Activated naive CD4-positive, alpha-beta T cell treated with anti-CD3 and anti-CD28 coated beads, Interleukin-2, amount 10 ng/mL, durations not matched to agents 7 days and 5 days (primary cell): ENCODE measurements at regions not wholly inside any gene's neighbourhood (a gene's known extent, or its start where the extent isn't known, plus 50 kb on each side); places are given as distances from the start of the nearest gene placed in this dataset.
A peak's percentile ranks its signal among the peaks of the same experiment; 100 is the strongest.
"Not testable (repeated sequence)": the region's sequence is repeated elsewhere in the genome, so short reads cannot be mapped to it uniquely, and the experiment has no call there.

Experiments
- CTCF ChIA-PET: fragments of 350-600 bp; sonication (Branson Sonifier 250); formaldehyde crosslinking; loops from one replicate; lab custom pipeline; 2021; ENCODE audit warnings: antibody characterized with exemption; lab: Charles Lee
- DNase-seq: peaks from one replicate; pipeline ENCODE4 v3.0.0-alpha.2; 2020
- H3K27ac Mint-ChIP-seq: one replicate; pipeline ENCODE4 v1.8.0; 2021; ENCODE audit warnings: mild to moderate bottlenecking, moderate library complexity, mixed read lengths
- H3K27me3 Mint-ChIP-seq: one replicate; pipeline ENCODE4 v1.8.0; 2021; ENCODE audit warnings: mild to moderate bottlenecking, mixed read lengths
- H3K36me3 Mint-ChIP-seq: one replicate; pipeline ENCODE4 v1.8.0; 2021; ENCODE audit warnings: mixed read lengths
- H3K4me1 Mint-ChIP-seq: one replicate; pipeline ENCODE4 v1.8.0; 2021; ENCODE audit warnings: mixed read lengths
- H3K4me3 Mint-ChIP-seq: one replicate; pipeline ENCODE4 v1.8.0; 2021; ENCODE audit warnings: mild to moderate bottlenecking, moderate library complexity, mixed read lengths
- H3K9me3 Mint-ChIP-seq: one replicate; pipeline ENCODE4 v1.8.0; 2021; ENCODE audit warnings: mixed read lengths

DNA sequence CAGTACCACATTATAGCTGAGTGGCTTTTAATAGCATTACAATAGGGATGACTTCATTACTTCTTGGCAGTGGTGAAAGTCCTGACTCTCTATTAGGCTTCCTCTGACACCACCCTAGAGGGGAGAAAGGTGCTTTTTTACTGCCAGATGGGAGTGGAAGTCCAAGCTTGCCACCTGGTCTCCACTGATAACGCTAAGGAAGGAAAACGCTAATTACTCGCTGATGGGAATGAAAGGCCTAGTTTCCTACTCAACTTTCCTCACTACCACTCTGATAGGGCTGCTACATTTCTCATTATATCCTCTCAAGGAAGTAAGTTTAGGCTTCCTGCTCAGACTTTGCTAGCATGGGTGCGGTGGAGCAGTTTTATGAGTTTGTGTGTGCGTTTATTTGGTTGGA lies 62.3 kb upstream of the PAGE3 start:
- no peaks in the 10 kb centered on the region for H3K36me3 Mint-ChIP-seq
- H3K4me1 Mint-ChIP-seq, result no peaks in the 10 kb centered on the region
- peaks cover 2% of the 10 kb centered on the region for H3K9me3 Mint-ChIP-seq
- H3K27ac Mint-ChIP-seq, result no peak overlapping the region
- CTCF ChIA-PET, result no interaction called here
- no peaks in the 10 kb centered on the region for H3K27me3 Mint-ChIP-seq
- H3K4me3 Mint-ChIP-seq, result no peak overlapping the region
- DNase-seq, result no peak

DNA sequence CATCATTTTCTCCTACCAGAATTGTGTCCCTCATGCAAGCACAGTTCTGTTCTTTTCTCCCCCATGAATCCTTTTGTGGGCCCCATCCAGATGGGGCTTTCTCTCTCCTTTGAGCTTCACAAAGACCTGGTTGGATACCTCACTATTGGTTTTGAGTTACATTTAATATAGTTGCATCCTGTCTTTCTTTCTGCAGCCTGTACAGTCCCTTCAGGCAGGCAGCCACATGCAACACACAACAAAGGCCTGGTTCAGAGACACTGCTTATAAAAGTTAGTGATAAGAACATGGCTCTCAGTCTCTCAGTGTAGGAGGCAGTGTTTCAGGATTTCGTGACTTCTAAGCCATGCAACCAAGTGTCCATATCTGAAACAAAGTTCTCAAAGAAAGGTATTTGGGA lies 70.6 kb upstream of the PAGE3 start:
- no peak for DNase-seq
- Mint-ChIP-seq H3K4me3 (no peak overlapping the region), H3K27ac (no peak overlapping the region), H3K9me3 (no peaks in the 10 kb centered on the region), H3K27me3 (no peaks in the 10 kb centered on the region), H3K36me3 (no peaks in the 10 kb centered on the region), H3K4me1 (peaks cover 7% of the 10 kb centered on the region)
- CTCF ChIA-PET, result no interaction called here

DNA sequence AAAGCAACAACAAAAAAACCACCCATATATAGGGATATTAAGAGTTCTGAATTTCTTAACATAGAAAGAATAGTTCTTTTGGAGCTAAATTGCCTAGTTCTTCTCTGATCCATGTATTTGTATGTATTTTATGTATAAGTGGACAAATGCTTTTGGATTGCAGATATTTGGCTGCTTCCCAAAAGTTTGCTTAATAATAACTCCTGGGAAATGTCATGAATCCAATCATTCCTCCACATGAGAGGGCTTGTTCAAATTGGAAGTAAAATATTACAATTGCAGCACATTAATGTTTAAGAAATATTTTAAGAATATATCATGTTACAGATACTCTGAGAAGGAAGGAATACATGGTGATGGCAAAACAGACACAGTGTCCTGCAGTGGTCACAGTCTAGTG lies 71.5 kb upstream of the PAGE3 start:
- H3K9me3 Mint-ChIP-seq, result no peaks in the 10 kb centered on the region
- no peaks in the 10 kb centered on the region for H3K27me3 Mint-ChIP-seq
- H3K36me3 Mint-ChIP-seq, result no peaks in the 10 kb centered on the region
- no peak overlapping the region for H3K4me3 Mint-ChIP-seq
- H3K27ac Mint-ChIP-seq, result no peak overlapping the region
- peaks cover 10% of the 10 kb centered on the region for H3K4me1 Mint-ChIP-seq
- DNase-seq, result no peak
- CTCF ChIA-PET, result no interaction called here

DNA sequence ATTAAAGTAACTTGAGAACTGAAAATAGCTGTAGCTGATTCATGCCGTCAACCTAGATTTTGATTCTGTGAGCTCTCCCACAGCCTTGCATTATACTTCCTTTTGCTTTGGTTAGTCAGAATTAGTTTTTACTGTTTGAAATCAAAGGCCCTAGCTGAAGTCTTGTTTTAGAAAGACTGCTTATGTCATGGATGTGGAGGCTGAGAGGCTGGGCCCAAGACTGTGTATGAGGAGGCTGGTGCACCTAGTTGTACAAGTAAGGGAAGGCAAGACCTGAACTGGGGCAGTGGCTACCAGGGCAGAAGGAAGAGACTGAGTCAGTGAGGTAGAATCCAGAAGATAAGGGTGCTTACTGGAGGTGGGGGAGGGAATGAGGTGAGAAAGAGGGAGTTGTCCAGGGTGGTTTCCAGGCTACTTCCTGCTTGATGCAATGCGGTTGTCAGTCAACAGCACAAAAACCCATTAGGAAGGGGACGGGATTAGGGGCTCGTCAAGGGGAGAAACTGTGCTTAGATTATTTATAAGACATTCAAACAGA lies 76.2 kb upstream of the PAGE3 start:
- no peak overlapping the region for H3K27ac Mint-ChIP-seq
- peaks cover 22% of the 10 kb centered on the region for H3K4me1 Mint-ChIP-seq
- no peak overlapping the region for H3K4me3 Mint-ChIP-seq
- H3K9me3 Mint-ChIP-seq, result no peaks in the 10 kb centered on the region
- H3K27me3 Mint-ChIP-seq, result no peaks in the 10 kb centered on the region
- no peaks in the 10 kb centered on the region for H3K36me3 Mint-ChIP-seq
- no peak for DNase-seq
- CTCF ChIA-PET, result interaction anchor here (0.5 kb wide), 1 partner anchor 16 kb away, joined by 3 read pairs; no protein-coding TSS in a partner anchor

DNA sequence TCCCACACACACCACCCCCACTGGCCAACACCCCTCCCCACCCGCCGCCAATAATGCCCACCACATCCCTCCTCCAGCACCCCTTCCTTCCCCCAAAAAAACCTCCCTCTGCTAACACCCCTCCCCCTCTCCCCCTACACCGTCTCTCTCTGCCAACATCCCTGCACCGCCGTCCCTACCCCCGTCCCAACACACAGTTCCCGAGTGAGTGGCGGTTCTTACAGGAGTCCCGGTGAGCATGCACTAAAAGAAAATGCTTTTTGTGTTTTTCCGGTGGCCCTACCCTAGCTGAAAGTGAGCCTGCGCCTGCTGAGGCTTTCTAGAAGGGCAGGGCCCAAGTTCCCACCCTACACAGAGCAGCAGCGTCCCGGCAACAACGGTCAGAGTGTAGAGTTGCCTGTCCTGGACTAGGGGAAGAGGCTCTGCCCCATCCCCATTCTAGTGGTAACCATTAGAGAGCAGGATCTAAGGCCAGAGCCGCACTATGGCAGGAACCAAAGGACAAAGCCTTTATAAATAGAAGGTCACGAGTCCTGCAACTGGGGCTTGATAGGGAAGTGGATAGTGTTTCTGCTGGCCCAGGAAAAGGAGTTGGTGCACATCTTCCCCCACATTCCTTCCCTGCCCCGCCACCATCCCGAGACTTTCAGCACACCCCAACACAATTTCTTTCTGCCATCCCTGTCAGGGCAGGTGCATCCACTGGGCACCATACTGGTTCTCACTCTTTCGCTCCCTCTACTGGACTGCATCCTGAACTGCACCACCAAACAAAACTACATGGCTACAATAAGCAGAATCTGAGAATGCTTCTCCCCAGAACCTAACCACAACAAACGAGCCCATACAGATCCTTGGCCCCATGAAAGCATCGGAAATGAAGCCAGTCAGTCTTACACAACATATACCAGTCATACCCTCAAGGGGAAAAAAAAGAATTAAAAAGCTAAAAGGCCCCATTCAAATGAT lies 78.1 kb upstream of the PAGE3 start:
- H3K4me1 Mint-ChIP-seq, result peaks cover 22% of the 10 kb centered on the region
- no peak overlapping the region for H3K4me3 Mint-ChIP-seq
- H3K27me3 Mint-ChIP-seq, result no peaks in the 10 kb centered on the region
- DNase-seq, result peak; percentile 68
- no peak overlapping the region for H3K27ac Mint-ChIP-seq
- H3K9me3 Mint-ChIP-seq, result no peaks in the 10 kb centered on the region
- CTCF ChIA-PET, result interaction anchor here (0.7 to 1.1 kb wide), 2 partner anchors 180 to 223 kb away, joined by 3 to 5 read pairs; no protein-coding TSS in a partner anchor
- H3K36me3 Mint-ChIP-seq, result no peaks in the 10 kb centered on the region

DNA sequence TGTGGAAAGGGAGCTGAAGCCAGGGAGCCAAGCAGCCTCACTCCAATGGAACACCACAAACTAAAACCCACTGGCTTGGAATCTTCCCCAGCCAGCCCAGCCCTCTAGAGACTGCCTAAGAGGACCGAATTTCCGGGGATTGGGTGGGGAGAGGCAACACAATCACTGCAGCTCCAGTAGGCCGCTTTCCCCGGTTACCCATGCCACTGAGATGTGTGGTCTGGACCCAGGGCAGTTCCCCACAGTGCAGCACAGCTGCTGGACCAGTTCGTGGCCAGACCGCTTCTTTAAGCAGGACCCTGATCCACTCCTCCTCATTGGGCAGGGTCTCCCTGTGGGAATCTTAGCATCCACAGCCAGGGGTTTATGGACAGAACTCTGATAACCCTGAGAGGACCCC lies 91.9 kb upstream of the PAGE3 start:
- CTCF ChIA-PET, result no interaction called here

DNA sequence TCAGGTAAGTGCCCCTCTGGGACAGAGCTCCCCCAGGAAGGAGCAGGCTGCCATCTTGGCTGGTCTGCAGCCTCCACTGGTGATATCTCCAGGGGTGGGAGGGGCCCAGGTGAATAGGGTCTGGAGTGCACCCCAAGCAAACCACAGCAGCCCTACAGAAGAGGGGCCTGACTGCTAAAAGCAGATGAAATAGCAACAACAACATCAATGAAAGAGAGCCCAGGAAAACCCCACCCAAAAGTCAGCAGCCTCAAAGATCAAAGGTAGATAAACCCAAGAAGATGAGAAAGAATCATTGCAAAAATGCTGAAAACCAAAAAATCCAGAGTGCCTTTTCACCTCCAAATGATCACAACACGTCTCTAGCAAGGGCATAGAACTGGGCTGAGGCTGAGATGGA lies 92.5 kb upstream of the PAGE3 start:
- no peak overlapping the region for H3K4me3 Mint-ChIP-seq
- CTCF ChIA-PET, result no interaction called here

More for the DNA sequence above, 91.9 kb upstream of the PAGE3 start:
- H3K4me1 Mint-ChIP-seq, result peaks cover 11% of the 10 kb centered on the region
- H3K27ac Mint-ChIP-seq, result no peak overlapping the region
- H3K27me3 Mint-ChIP-seq, result peaks cover 3% of the 10 kb centered on the region
- peaks cover 10% of the 10 kb centered on the region for H3K9me3 Mint-ChIP-seq
- peaks cover 8% of the 10 kb centered on the region for H3K36me3 Mint-ChIP-seq
- no peak for DNase-seq
- H3K4me3 Mint-ChIP-seq, result no peak overlapping the region

DNA sequence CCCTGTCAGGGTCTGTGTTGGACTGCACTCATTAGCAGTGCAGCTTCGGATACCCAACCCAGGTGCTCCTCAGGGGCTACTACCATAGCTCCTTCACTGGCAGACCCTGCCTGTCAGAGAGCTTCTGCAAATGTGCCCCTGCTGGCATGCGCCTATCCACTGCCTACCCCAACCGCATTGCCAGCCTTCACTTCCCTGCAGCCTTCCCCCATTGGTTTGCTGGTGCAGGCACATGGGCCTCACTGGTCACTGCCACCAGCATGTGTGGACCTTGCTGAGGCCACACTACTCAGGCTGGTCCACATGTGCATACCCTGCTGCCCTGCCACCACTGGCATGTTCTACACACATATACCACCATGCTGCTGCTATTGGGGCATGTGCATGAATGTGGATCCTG lies 72.5 kb upstream of the MAGEH1 start:
- DNase-seq, result no peak

More for the DNA sequence above, 92.5 kb upstream of the PAGE3 start:
- peak; percentile 22 for DNase-seq
- Mint-ChIP-seq H3K9me3 (peaks cover 10% of the 10 kb centered on the region), H3K4me1 (peaks cover 11% of the 10 kb centered on the region), H3K27me3 (no peaks in the 10 kb centered on the region), H3K36me3 (peaks cover 8% of the 10 kb centered on the region), H3K27ac (peak overlapping the region; percentile 80)

DNA sequence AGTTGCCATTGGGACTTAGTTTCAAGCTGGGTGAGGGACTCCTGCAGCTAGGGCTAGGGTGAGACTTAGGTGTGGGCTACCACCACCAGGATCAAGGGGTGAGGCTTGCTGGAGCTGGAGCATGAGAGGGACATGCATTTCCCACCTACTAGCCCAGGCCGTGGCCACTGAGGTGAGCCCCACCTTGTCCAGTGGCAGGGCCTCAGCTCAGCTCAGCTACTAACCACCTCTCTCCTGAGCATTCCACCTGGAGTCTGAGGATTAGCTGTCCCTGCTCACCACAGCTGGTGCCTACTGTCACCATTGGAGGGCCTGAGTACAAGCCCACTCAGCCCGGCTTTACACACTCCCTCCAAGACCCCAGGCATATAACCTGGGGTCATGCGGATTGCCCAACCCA lies 62.6 kb upstream of the MAGEH1 start:
- Mint-ChIP-seq H3K4me1 (no peaks in the 10 kb centered on the region), H3K27me3 (no peaks in the 10 kb centered on the region), H3K36me3 (no peaks in the 10 kb centered on the region), H3K9me3 (no peaks in the 10 kb centered on the region), H3K4me3 (no peak overlapping the region), H3K27ac (no peak overlapping the region)
- CTCF ChIA-PET, result no interaction called here
- no peak for DNase-seq

More for the DNA sequence above, 72.5 kb upstream of the MAGEH1 start:
- Mint-ChIP-seq H3K9me3 (peaks cover 2% of the 10 kb centered on the region), H3K4me1 (no peaks in the 10 kb centered on the region), H3K27ac (no peak overlapping the region), H3K4me3 (no peak overlapping the region), H3K27me3 (no peaks in the 10 kb centered on the region), H3K36me3 (no peaks in the 10 kb centered on the region)
- CTCF ChIA-PET, result no interaction called here

DNA sequence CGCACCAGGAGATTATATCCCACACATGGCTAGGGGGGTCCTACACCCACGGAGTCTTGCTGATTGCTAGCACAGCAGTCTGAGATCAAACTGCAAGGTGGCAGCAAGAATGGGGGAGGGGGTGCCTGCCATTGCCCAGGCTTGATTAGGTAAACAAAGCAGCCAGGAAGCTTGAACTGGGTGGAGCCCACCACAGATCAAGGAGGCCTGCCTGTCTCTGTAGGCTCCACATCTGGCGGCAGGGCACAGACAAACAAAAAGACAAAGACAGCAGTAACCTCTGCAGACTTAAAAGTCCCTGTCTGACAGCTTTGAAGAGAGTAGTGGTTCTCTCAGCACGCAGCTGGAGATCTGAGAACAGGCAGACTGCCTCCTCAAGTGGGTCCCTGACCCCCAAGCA lies 55.1 kb upstream of the MAGEH1 start:
- H3K27me3 Mint-ChIP-seq, CTCF ChIA-PET, H3K36me3 Mint-ChIP-seq, H3K9me3 Mint-ChIP-seq, H3K4me3 Mint-ChIP-seq: not testable (repeated sequence)
- Mint-ChIP-seq H3K4me1 (peaks cover 18% of the 10 kb centered on the region), H3K27ac (peak overlapping the region; percentile 85)
- peak; percentile 49 for DNase-seq
